Stimulated activated CD4-positive, alpha-beta T cell treated with anti-CD3 and anti-CD28 coated beads, Interleukin-2, amount 100 ng/mL, for 24 hours (primary cell): ENCODE measurements at regions not wholly inside any gene's neighbourhood (a gene's known extent, or its start where the extent isn't known, plus 50 kb on each side); places are given as distances from the start of the nearest gene placed in this dataset.
"Not testable (repeated sequence)": the region's sequence is repeated elsewhere in the genome, so short reads cannot be mapped to it uniquely, and the experiment has no call there.

Source experiments
- DNase-seq, 2 donors: peaks; one replicate each; pipeline ENCODE4 v3.0.0-alpha.2; 2020

DNA sequence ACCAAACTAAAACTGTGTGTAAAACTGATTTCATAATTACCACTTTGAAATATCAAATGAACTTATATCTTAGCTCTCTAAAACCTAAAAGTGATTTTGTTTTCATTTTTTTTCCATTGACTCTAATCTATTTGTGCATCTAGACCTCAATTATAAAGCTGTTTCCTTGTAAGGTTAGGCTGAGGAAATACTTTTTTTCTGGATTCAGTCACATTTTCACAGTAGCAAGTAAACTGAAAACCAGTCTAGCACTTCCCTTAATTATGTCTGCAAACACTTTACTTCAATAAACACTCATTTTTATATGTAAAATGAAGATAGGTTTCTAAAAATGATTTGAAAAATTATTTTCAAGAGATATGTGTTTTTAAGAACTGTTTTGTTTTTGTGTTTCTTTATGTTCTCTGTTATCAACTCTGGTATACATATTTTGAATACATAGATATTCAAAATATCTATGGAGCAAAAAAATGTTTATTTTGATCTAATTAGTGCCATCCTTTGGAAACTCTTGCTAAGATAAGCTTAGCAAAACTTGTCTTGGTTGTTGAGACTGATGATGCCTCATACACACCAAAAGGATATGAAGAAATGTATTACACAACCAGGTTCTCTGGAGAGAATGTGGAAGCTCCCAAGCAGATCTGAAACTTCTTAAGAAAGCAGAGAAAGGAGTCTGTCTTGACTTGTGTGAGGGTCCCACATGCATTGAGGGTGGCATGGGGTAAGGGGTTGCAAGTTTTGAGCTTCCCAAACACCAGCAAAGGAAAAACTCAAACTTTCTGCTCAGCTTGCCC is 1887.4 kb downstream of the PCDH9 start:
- no peak for DNase-seq

DNA sequence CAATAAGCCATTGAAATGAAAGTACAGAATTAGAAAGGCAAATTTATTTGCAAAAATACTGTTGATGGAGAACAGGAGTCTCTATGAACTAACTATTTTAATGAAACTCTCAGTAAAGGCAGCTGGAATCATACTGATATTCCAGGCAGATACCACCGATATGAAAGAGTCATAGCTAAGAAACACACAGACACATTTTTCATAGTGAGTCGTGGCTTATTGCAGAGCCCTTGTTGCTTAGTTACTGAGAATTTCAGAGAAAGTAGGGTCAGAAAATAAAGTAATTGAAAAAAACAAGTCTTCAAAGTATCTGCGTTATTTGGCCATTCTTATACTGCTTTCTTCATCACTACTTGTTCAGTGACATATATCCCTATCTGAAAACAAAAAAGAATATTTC is 1890.9 kb downstream of the PCDH9 start:
- no peak for DNase-seq

- no peak for DNase-seq
Measured at GRCh38 chr13:65336916-65337315, 1893.2 kb downstream of the PCDH9 start.

DNA sequence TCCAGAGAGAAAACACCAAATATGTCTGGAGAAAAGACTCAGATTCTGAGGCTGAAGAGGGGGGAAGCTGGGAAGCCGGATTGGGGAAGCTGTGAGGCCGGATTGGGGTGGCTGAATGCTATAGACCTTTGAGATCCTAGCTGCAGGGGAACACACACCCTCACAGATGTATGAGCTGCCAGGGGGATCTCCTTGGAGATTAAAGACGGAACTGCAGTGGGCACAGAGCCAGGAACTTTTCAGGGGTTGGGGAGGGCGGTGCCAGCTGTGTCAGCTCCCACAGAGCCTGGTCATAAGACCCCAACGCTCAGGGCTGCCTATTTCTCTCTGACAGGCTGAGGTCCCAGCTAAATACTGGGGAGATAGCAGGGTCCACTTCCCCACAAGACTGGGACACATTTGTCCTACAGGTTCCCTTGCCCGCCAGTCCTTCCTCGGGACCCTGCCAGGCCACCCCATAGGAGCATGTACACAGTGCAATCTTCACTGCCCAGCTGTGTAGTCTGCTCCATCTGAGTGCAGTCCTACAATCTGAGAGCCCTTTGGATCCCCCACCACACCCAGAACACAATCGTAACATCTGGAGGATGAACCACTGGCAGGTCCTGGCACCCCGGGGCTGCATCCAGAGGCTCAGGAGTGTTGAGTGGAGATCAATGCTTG is 1893.9 kb downstream of the PCDH9 start:
- no peak for DNase-seq

DNA sequence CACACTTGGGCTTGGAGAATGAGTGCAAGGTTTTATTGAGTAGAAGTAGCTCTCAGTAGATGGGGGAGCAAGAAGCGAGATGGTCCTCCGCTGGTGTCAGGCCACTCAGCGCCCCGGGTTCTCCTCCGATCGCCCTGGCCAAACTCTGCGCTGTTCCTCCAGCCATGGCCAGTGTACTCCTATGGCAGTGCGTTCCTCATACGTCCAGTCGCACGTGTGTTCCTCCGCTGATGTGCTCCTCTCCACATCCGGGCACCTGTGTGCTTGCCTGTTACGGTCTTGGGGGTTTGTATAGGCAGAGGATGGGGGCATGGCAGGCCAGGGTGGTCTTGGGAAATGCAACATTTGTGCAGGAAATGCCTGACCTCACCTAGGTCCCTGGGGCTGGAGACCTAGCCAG is 1899.4 kb downstream of the PCDH9 start:
- no peak for DNase-seq

DNA sequence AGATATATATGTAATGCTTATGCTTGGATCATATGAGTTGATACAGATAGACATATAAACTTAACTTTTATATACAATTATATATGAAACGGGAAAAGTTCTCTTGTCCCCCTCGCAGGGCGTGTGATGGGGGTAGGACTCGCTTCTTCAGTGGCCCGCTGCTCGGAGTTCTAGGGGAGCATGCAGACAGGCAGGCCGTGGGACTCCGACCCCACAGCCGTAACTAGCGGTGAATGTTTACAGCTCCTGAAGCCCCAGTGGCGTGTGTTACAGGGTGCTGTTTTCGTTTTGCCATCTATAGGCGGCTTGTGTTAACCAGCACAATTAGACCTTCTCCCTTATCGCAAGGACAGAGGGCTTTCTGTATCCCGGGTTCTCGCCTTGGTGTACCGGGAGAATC is 1899.8 kb downstream of the PCDH9 start:
- DNase-seq, result no peak

GRCh38 chr13:65323192-65323591 is 1906.9 kb downstream of the PCDH9 start:
- not testable (repeated sequence) for DNase-seq

- DNase-seq, result not testable (repeated sequence)
Measured at GRCh38 chr13:65321423-65321822, 1908.7 kb downstream of the PCDH9 start.

- DNase-seq, result no peak
Measured at GRCh38 chr13:65314008-65314407, 1916.1 kb downstream of the PCDH9 start.

- DNase-seq, result no peak
Measured at GRCh38 chr13:65310663-65311328, 1919.3 kb downstream of the PCDH9 start.

DNA sequence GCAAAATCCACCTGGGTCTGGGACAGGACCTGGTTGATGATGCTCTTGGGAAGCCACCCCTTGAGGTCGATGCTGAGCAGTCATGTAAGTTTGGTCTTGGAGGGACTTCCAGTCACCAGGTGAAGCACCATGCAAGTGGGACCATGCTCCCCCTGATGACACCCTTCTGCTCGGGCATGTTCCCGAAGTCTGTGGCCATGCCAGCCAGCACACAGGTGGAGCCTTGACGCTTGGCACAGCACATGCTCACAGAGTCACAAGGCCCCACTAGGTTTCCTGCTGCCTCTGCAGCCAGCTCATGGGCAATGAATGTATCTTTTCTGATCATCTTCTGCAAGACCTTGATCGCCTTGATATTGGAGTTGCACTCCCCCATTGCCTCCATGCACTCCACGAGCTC is 1920.2 kb downstream of the PCDH9 start:
- DNase-seq, result no peak

- DNase-seq, result not testable (repeated sequence)
Measured at GRCh38 chr13:65308729-65309128, 1921.4 kb downstream of the PCDH9 start.

DNA sequence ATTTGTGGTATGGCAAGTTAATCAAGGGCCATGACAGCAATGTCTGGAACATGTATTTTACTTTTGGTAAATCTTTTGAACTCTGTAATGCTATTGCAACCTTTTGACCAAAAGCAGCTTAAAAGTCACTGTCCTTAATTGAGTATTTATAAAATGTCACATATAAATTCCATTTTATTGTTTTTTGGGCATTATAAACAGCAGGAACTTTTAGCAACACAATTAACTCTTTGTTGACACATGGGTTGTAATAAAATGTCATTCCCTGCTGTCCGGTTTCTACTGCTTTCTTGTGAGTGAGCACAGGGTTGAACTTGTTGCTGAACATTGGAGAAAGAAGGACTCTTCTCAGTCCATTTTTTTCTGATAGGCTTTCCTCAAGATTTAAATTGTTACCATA is 1923.1 kb downstream of the PCDH9 start:
- no peak for DNase-seq

GRCh38 chr13:65302691-65303090 is 1927.4 kb downstream of the PCDH9 start:
- no peak for DNase-seq

DNA sequence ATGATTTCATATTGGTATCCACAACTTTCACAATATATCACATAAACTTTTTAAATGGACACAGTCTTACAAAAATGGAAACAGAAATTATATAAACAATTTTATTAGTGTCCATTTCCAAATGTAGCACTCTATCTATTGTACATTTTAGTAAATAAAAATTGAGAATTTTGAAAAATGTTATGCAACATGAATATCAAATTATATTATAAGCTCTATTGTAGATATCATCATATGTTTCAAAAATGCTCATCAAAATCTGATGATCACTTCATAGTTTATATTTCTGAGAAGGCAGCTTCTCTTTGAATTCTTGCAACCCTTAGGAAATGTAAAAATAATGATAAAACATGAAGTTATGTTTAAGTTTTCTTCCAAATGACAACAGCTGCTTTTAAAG is 1928.6 kb downstream of the PCDH9 start:
- no peak for DNase-seq

- no peak for DNase-seq
Measured at GRCh38 chr13:65300220-65300619, 1929.9 kb downstream of the PCDH9 start.

- DNase-seq, result no peak
Measured at GRCh38 chr13:65293530-65294198, 1936.5 kb downstream of the PCDH9 start.

DNA sequence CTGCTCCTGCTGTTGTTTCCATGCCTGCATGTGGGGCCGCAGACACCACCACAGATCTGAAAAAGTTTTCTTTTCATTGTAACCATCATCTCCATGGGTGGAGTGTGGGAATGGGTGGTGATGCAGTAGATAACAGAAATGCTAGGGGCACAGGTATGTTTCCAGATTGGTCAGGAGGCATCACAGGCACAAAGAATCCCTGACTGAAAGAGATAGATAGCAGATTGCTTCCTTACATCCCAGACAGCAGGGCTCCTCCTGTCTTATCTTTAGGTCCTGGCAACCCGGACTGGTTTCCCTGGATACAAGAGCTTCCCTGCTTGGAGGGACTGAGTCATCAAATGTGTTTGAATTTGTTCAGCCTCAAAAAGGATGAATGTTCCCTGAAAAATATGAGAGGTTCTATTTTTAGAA is 1937.6 kb downstream of the PCDH9 start:
- no peak for DNase-seq

DNA sequence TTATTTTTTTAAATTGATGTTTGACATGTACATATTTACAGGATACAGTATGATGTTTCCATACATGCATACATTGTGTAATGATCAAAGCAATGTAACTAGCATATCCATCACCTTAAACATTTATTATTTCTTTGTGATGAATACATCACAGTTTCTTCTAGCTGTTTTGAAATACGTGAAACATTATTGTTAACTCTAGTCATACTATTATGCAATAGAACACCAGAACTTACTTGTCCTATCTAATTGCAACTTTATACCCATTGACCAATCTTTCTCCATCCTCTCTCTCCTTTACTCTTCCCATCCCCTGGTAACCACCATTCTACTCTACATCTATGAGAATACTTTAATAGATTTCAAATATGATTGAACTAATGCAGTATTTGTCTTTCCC is 1942.7 kb downstream of the PCDH9 start:
- DNase-seq, result no peak

DNA sequence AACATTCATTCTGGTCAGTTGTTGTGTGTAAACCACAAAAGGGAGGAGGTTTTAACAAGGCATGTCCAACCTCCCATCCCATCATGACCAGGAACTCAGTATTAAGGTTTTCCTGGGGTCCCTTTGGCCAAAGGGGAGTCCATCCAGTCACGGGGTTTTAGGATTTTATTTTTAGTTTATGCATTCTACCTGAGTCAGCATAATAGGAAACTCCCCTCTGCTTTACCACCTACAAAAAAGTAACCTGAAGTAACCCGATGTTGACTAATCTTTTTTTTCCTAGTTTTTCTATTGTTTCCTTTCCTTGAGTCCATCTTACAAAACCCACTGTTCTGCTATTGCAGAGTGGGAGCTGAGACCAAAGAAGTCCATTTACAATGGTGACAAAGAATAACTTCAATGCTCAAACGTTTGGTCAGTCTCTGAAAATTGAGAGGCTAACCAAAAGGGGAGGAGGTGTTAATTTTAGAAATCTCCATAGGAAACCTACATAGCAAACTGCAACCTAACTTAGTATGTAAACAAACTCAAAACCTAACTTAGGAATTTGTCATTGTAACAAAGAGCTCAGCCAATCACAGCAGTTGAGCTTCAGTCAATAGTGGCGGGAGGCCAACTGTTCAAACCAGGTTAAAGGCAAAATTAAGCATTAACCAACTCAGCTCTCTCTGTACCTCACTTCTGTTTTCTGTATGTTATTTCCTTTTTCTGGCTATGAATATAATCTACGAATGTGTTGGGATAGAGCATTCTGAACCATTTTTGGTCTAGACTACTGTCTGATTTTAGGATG is 1954.1 kb downstream of the PCDH9 start:
- DNase-seq, result no peak

DNA sequence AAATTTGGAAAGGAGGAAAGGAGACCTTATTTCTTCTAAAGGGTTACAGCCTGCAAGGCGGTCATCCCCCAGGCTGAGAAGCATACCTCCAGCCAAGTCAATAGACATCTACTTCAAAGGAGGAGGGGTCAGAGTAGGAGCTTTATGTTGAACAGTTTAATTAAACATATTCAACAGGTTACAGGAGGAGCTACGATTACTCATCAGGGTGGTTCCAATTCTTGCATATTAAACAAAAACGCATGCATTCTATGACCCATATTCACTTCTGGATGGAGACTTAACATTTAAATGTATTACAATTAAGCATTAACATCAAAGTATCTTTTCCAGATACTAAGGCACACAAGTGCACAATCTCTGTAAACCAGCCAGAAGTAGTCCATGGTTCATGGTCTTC is 1955.0 kb downstream of the PCDH9 start:
- DNase-seq, result no peak

DNA sequence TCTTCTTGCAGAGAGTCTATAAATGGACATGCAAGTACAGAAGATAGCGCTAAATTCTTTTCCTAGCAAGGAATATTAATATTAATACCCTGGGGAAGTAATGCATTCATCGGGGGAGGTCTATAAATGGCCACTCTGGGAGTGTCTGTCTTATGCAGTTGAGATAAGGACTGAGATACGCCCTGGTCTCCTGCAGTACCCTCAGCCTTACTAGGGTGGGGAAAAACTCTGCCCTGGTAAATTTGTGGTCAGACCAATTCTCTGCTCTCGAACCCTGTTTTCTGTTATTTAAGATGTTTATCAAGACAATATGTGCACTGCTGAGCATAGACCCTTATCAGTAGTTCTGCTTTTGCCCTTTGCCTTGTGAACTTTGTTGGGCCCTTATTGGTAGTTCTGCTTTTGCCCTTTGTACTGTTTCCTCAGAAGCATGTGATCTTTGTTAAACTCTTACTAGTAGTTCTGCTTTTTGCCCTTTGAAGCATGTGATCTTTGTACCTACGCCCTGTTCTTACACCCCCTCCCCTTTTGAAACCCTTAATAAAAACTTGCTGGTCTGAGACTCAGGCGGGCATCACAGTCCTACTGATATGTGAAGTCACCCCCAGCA is 1956.2 kb downstream of the PCDH9 start:
- not testable (repeated sequence) for DNase-seq
